Osteoblast (primary cell): ENCODE measurements at regions not wholly inside any gene's neighbourhood (a gene's known extent, or its start where the extent isn't known, plus 50 kb on each side); places are given as distances from the start of the nearest gene placed in this dataset.

ENCODE experiments used
- DNase-seq: peaks from one replicate; pipeline ENCODE4 v3.0.0; 2011; ENCODE audit warnings: low spot score, mixed read lengths; ENCODE audit not compliant: insufficient read length; ENCODE audit errors: missing footprints
- H2AFZ ChIP-seq: 2 replicates; pipeline ENCODE4 v1.6.0; 2011; ENCODE audit warnings: mild to moderate bottlenecking, low read length
- H3K27ac ChIP-seq: 2 replicates; pipeline ENCODE4 v1.5.1; 2011; ENCODE audit warnings: mild to moderate bottlenecking, low read depth, low read length, moderate library complexity
- H3K27me3 ChIP-seq: 2 replicates; pipeline ENCODE4 v1.6.0; 2012; ENCODE audit warnings: mild to moderate bottlenecking, control low read depth, inconsistent platforms, low read length, moderate library complexity; ENCODE audit not compliant: insufficient read depth
- H3K36me3 ChIP-seq: 2 replicates; pipeline ENCODE4 v1.5.1; 2011; ENCODE audit warnings: mild to moderate bottlenecking, low read length, control low read depth, moderate library complexity; ENCODE audit not compliant: insufficient read depth
- H3K4me1 ChIP-seq: 2 replicates; pipeline ENCODE4 v1.5.1; 2011; ENCODE audit warnings: mild to moderate bottlenecking, low read length, control low read depth, moderate library complexity; ENCODE audit not compliant: insufficient read depth
- H3K4me2 ChIP-seq: 2 replicates; pipeline ENCODE4 v1.6.0; 2011; ENCODE audit warnings: mild to moderate bottlenecking, low read length; ENCODE audit not compliant: insufficient read depth
- H3K4me3 ChIP-seq: fragments of 200-600 bp; sonication (generic); 3 replicates; pipeline ENCODE4 v1.5.1; 2012; ENCODE audit warnings: mild to moderate bottlenecking, low read length, inconsistent platforms; ENCODE audit not compliant: insufficient read depth
- H3K79me2 ChIP-seq: 2 replicates; pipeline ENCODE4 v1.6.0; 2012; ENCODE audit warnings: mild to moderate bottlenecking, low read length, control low read depth, inconsistent platforms; ENCODE audit not compliant: insufficient read depth
- H3K9me3 ChIP-seq: 2 replicates; pipeline ENCODE4 v1.5.1; 2011; ENCODE audit warnings: low read depth, low read length, control low read depth
- H4K20me1 ChIP-seq: 2 replicates; pipeline ENCODE4 v1.6.0; 2012; ENCODE audit warnings: mild to moderate bottlenecking, low read length, control low read depth; ENCODE audit not compliant: insufficient read depth
- CTCF ChIP-seq: IDR thresholded peaks from 2 replicates; pipeline ENCODE4 v1.5.1; 2011; ENCODE audit warnings: mild to moderate bottlenecking, low read depth, low read length, moderate library complexity; ENCODE audit errors: extremely low read depth

DNA sequence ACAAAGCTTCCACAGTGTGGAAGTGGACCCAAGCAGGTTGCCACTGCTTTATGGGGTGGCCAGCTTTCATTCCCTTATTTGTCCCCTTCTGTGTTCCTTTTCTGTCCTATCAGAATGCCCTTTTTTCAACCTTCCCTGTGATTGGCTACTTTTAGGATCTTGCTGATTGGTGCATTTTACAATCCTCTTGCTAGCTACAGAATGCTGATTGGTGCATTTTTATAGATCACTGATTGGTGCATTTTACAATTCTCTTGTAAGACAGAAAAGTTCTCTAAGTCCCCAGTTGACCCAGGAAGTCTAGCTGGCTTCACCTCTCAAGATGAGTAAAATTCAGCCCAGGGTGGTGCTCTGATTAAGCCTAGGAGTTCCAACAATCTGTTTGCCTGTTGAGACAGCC is 157.2 kb upstream of the ERCC6L2 start:
- Histone ChIP-seq H3K4me3 (no peak overlapping the region), H3K27ac (no peak overlapping the region), H4K20me1 (no peaks in the 10 kb centered on the region), H3K4me1 (no peaks in the 10 kb centered on the region), H3K36me3 (no peaks in the 10 kb centered on the region), H3K79me2 (no peaks in the 10 kb centered on the region), H3K9me3 (no peaks in the 10 kb centered on the region), H2AFZ (no peak overlapping the region), H3K27me3 (peaks cover 11% of the 10 kb centered on the region), H3K4me2 (no peak overlapping the region)
- TF ChIP-seq CTCF = no peak
- DNase-seq = no peak

DNA sequence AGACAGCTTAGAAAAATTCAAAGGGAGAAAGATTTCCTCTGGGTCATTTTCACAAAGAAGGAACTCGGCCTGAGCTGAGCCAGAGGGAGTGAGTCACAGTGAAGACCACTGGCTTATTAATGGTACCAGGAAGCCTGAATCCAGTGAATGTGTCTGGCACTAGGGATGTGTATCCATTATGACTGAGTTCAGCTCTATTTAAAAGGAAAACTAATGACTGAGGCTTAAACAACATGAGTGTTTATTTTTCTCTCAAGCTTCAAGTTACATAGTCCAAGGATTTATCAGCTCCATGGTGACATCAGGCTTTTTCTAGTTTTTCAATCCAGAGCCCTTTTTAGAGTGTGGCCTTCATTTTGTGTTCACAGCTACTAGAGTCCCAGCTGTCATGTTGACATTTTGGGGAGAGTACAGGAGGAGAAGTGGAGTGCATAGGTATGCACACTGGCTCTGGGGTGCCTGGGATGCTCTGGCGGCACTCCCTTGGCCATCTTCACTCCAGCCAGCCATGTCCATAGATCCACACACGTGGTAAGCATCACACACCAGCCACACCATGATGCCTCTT is 159.5 kb upstream of the ERCC6L2 start:
- H3K4me2 ChIP-seq = no peak overlapping the region
- H2AFZ ChIP-seq = no peak overlapping the region
- H3K27me3 ChIP-seq = no peaks in the 10 kb centered on the region
- H3K9me3 ChIP-seq = no peaks in the 10 kb centered on the region
- TF ChIP-seq CTCF = no peak
- H3K4me3 ChIP-seq = no peak overlapping the region
- DNase-seq = peak; percentile 82
- H3K36me3 ChIP-seq = no peaks in the 10 kb centered on the region
- no peaks in the 10 kb centered on the region for H3K79me2 ChIP-seq
- H3K27ac ChIP-seq = no peak overlapping the region
- H4K20me1 ChIP-seq = no peaks in the 10 kb centered on the region
- no peaks in the 10 kb centered on the region for H3K4me1 ChIP-seq

- Histone ChIP-seq H4K20me1 (no peaks in the 10 kb centered on the region), H3K4me1 (no peaks in the 10 kb centered on the region), H2AFZ (no peak overlapping the region), H3K27ac (no peak overlapping the region), H3K4me2 (no peak overlapping the region), H3K9me3 (no peaks in the 10 kb centered on the region), H3K4me3 (no peak overlapping the region), H3K27me3 (peaks cover 12% of the 10 kb centered on the region), H3K79me2 (no peaks in the 10 kb centered on the region), H3K36me3 (no peaks in the 10 kb centered on the region)
- no peak for DNase-seq
- no peak for TF ChIP-seq CTCF
Observed at GRCh38 chr9:95710446-95710845, 165.0 kb upstream of the ERCC6L2 start.

GRCh38 chr9:95696701-95697100 is 178.8 kb upstream of the ERCC6L2 start:
- H2AFZ ChIP-seq = no peak overlapping the region
- H3K27ac ChIP-seq = no peak overlapping the region
- DNase-seq = no peak
- H3K4me3 ChIP-seq = no peak overlapping the region
- H3K9me3 ChIP-seq = no peaks in the 10 kb centered on the region
- no peaks in the 10 kb centered on the region for H3K79me2 ChIP-seq
- no peaks in the 10 kb centered on the region for H3K27me3 ChIP-seq
- H3K4me2 ChIP-seq = no peak overlapping the region
- no peaks in the 10 kb centered on the region for H4K20me1 ChIP-seq
- no peaks in the 10 kb centered on the region for H3K4me1 ChIP-seq
- H3K36me3 ChIP-seq = no peaks in the 10 kb centered on the region
- TF ChIP-seq CTCF = no peak
